OCI-LY1 (cell line): ENCODE measurements at regions not wholly inside any gene's neighbourhood (a gene's known extent, or its start where the extent isn't known, plus 50 kb on each side); places are given as distances from the start of the nearest gene placed in this dataset.

Source experiments
- H2AFZ ChIP-seq: fragments of 200-600 bp; sonication (generic), shearing (Covaris generic); 2 replicates; pipeline ENCODE4 v1.6.0; 2014; ENCODE audit warnings: antibody characterized with exemption, mild to moderate bottlenecking, low read length
- H3F3A ChIP-seq: fragments of 200-600 bp; sonication (generic), shearing (Covaris generic); 2 replicates; pipeline ENCODE4 v1.6.0; 2014; ENCODE audit warnings: mild to moderate bottlenecking, antibody characterized with exemption, low read length, moderate library complexity; ENCODE audit not compliant: insufficient read depth
- H3K27ac ChIP-seq: fragments of 200-600 bp; sonication (generic); 2 replicates; pipeline ENCODE4 v1.5.1; 2014; ENCODE audit warnings: low read length, mixed run types, mild to moderate bottlenecking, low read depth; ENCODE audit not compliant: poor library complexity, severe bottlenecking
- H3K27me3 ChIP-seq: fragments of 200-600 bp; sonication (generic); 2 replicates; pipeline ENCODE4 v1.6.0; 2014; ENCODE audit warnings: antibody characterized with exemption, mild to moderate bottlenecking, low read length, moderate library complexity; ENCODE audit not compliant: insufficient read depth
- H3K36me3 ChIP-seq: fragments of 200-600 bp; sonication (generic); 2 replicates; pipeline ENCODE4 v1.6.1; 2014; ENCODE audit warnings: mild to moderate bottlenecking, antibody characterized with exemption, low read length, moderate library complexity, mixed read lengths; ENCODE audit not compliant: insufficient read depth
- H3K4me1 ChIP-seq: fragments of 200-600 bp; sonication (generic); 2 replicates; pipeline ENCODE4 v1.5.1; 2014; ENCODE audit warnings: mild to moderate bottlenecking, low read length, moderate library complexity; ENCODE audit not compliant: insufficient read depth, severe bottlenecking
- H3K4me2 ChIP-seq: fragments of 200-600 bp; sonication (generic), shearing (Covaris generic); 2 replicates; pipeline ENCODE4 v1.6.1; 2014; ENCODE audit warnings: low read length
- H3K4me3 ChIP-seq: fragments of 200-600 bp; sonication (generic); 2 replicates; pipeline ENCODE4 v1.5.1; 2014; ENCODE audit warnings: low read length, low read depth, mild to moderate bottlenecking, mixed read lengths; ENCODE audit not compliant: poor library complexity, severe bottlenecking
- H3K79me2 ChIP-seq: fragments of 200-600 bp; shearing (Covaris generic); 2 replicates; pipeline ENCODE4 v1.6.1; 2016; ENCODE audit warnings: mixed run types, low read length, mixed read lengths; ENCODE audit not compliant: insufficient read depth
- H3K9ac ChIP-seq: fragments of 200-600 bp; sonication (generic), shearing (Covaris generic); 2 replicates; pipeline ENCODE4 v1.6.1; 2014; ENCODE audit warnings: mild to moderate bottlenecking, low read length, mixed read lengths
- H3K9me2 ChIP-seq: fragments of 200-600 bp; sonication (generic), shearing (Covaris generic); 2 replicates; pipeline ENCODE4 v1.6.1; 2014; ENCODE audit warnings: low read depth, mild to moderate bottlenecking, low read length, mixed read lengths
- H3K9me3 ChIP-seq: fragments of 200-600 bp; shearing (Covaris generic); 2 replicates; pipeline ENCODE4 v1.6.1; 2014; ENCODE audit warnings: low read length, mixed read lengths
- H4K20me1 ChIP-seq: fragments of 200-600 bp; sonication (generic), shearing (Covaris generic); 2 replicates; pipeline ENCODE4 v1.6.0; 2016; ENCODE audit warnings: mild to moderate bottlenecking, low read length; ENCODE audit not compliant: insufficient read depth
- EZH2 ChIP-seq: fragments of 200-600 bp; sonication (generic), shearing (Covaris generic); IDR thresholded peaks from 2 replicates; pipeline ENCODE4 v1.8.0; 2017; ENCODE audit warnings: borderline replicate concordance, mixed run types, mild to moderate bottlenecking, antibody characterized with exemption, low read length, moderate library complexity, mixed read lengths
- TF ChIP-seq, protein P1 (sequence below): fragments of 200-600 bp; sonication (generic), shearing (Covaris generic); IDR thresholded peaks from 2 replicates; pipeline ENCODE4 v1.5.1; 2017; ENCODE audit warnings: mild to moderate bottlenecking, antibody characterized with exemption, low read length, moderate library complexity, mixed read lengths

DNA sequence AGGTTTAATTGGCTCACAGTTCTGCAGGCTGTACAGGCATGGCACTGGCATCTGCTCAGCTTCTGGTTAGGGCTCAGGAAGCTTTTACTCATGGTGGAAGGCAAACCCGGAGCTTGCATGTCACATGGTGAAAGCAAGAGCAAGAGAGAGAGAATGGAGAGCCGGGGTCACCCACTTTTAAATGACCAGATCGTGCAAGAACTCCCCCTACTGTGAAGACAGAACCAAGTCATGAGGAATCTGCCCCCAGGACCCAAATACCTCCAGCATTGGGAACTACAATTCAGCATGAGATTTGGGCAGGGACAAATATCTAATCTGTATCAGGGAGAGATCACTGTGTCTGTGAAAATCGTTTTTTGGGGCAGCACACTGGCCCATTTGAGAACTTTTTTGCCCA lies 110.0 kb upstream of the MYO3A start:
- no peaks in the 10 kb centered on the region for H3F3A ChIP-seq
- H3K4me2 ChIP-seq: no peak overlapping the region
- no peaks in the 10 kb centered on the region for H3K36me3 ChIP-seq
- H3K9me3 ChIP-seq: no peaks in the 10 kb centered on the region
- no peak for TF ChIP-seq EZH2
- TF ChIP-seq, protein P1, sequence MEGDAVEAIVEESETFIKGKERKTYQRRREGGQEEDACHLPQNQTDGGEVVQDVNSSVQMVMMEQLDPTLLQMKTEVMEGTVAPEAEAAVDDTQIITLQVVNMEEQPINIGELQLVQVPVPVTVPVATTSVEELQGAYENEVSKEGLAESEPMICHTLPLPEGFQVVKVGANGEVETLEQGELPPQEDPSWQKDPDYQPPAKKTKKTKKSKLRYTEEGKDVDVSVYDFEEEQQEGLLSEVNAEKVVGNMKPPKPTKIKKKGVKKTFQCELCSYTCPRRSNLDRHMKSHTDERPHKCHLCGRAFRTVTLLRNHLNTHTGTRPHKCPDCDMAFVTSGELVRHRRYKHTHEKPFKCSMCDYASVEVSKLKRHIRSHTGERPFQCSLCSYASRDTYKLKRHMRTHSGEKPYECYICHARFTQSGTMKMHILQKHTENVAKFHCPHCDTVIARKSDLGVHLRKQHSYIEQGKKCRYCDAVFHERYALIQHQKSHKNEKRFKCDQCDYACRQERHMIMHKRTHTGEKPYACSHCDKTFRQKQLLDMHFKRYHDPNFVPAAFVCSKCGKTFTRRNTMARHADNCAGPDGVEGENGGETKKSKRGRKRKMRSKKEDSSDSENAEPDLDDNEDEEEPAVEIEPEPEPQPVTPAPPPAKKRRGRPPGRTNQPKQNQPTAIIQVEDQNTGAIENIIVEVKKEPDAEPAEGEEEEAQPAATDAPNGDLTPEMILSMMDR: no peak
- H3K9ac ChIP-seq: no peak overlapping the region
- H3K4me1 ChIP-seq: peaks cover 20% of the 10 kb centered on the region
- no peak overlapping the region for H3K27ac ChIP-seq
- H3K79me2 ChIP-seq: no peaks in the 10 kb centered on the region
- no peak overlapping the region for H3K4me3 ChIP-seq
- no peaks in the 10 kb centered on the region for H4K20me1 ChIP-seq
- H3K27me3 ChIP-seq: no peaks in the 10 kb centered on the region
- H3K9me2 ChIP-seq: no peaks in the 10 kb centered on the region
- no peak overlapping the region for H2AFZ ChIP-seq

DNA sequence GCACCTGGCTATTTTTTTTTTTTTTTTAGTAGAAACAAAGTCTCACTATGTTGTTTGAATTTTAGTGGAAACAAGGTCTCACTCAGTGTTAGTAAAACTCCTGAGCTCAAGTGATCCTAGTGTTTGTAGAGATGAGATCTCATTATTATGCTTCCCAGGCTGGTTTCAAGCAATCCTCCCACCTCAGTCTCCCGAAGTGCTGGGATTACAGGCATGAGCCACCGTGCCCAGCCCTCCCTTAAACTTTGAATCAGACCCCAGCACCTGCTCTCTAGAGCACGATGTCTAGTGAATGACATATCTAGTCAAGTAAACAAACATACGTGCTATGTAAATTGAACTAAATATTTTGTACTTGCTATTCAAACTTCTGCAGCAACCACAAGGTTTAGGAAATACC lies 105.6 kb upstream of the MYO3A start:
- Histone ChIP-seq H4K20me1 (no peaks in the 10 kb centered on the region), H3K9me2 (no peaks in the 10 kb centered on the region), H3K27me3 (no peaks in the 10 kb centered on the region), H3K4me1 (no peaks in the 10 kb centered on the region), H3K4me3 (no peak overlapping the region), H3K36me3 (no peaks in the 10 kb centered on the region), H3K9me3 (no peaks in the 10 kb centered on the region), H2AFZ (no peak overlapping the region), H3K27ac (no peak overlapping the region), H3K4me2 (no peak overlapping the region), H3K79me2 (no peaks in the 10 kb centered on the region), H3K9ac (no peak overlapping the region), H3F3A (no peaks in the 10 kb centered on the region)
- TF ChIP-seq, protein P1: no peak
- TF ChIP-seq EZH2: no peak

DNA sequence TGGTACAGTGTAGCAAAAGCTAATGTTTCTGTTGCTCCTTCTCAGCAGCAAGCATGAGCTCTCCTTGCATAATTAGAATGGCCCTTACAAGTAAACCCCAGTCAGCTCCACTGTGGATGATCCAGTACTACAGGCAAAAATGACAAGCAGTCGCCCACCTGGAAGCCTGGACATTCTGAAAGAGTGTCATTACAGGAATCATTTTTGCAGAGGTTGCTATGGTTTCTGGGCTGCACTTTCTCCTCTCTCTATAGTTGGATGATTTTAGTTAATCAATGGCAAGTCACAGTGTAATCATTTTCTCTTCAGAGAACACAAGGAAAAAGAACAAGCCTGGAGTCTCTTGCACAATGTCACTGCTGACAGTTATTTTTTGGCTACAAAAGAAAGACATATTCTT lies 102.9 kb upstream of the MYO3A start:
- no peaks in the 10 kb centered on the region for H3K9me2 ChIP-seq
- no peaks in the 10 kb centered on the region for H3F3A ChIP-seq
- H3K9me3 ChIP-seq: no peaks in the 10 kb centered on the region
- H3K4me2 ChIP-seq: no peak overlapping the region
- H3K27ac ChIP-seq: no peak overlapping the region
- H3K79me2 ChIP-seq: no peaks in the 10 kb centered on the region
- no peak overlapping the region for H2AFZ ChIP-seq
- H3K4me1 ChIP-seq: no peaks in the 10 kb centered on the region
- H3K4me3 ChIP-seq: no peak overlapping the region
- H3K27me3 ChIP-seq: no peaks in the 10 kb centered on the region
- H3K36me3 ChIP-seq: no peaks in the 10 kb centered on the region
- H3K9ac ChIP-seq: no peak overlapping the region
- no peaks in the 10 kb centered on the region for H4K20me1 ChIP-seq
- TF ChIP-seq, protein P1: no peak
- TF ChIP-seq EZH2: no peak
